HG03442 (cell line): ENCODE measurements at regions not wholly inside any gene's neighbourhood (a gene's known extent, or its start where the extent isn't known, plus 50 kb on each side); places are given as distances from the start of the nearest gene placed in this dataset.

Experiments
- ATAC-seq: cut with Tn5 transposase; IDR thresholded peaks from one replicate; pipeline ENCODE4 v1.9.1; 2021; ENCODE audit warnings: mild to moderate bottlenecking, moderate library complexity; ENCODE audit not compliant: unreplicated experiment

DNA sequence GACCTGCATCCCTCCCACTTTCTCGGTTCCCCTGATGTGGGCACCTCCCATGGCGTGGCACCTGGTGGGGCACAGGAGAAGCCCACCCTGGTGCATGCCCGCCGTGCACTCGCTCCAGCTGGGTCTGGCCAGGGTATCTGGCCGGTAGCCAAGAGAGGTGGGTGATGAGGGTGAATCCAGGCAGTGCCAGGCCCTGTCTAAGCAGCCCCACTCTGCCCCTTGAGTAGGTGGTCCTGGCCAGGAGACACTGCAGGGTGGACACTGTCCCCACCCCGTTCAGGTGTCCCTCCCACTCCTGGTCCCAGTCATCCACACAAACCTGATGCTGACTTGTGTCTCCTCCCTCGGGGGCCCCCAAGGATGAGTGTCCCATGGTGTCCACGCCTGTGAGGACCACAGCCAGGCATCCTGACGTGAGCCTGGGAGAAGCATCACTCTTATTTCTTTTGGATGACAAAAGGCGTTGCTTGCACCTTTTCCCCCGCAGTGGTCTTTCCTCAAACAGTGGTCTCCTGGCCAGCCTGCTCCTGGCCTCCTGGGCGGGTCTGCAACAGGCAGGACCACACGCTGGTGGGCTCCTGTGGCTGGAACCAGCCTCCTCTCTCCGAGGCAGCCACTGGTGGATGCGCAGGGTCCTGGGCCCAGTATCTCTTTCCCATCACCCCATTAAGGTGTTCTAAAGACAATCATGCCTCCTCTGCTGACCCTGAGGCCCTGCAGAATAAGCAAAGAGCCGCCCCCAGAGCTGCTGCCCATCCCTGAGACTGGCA lies 922.3 kb downstream of the BRD1 start:
- ATAC-seq: no peak

DNA sequence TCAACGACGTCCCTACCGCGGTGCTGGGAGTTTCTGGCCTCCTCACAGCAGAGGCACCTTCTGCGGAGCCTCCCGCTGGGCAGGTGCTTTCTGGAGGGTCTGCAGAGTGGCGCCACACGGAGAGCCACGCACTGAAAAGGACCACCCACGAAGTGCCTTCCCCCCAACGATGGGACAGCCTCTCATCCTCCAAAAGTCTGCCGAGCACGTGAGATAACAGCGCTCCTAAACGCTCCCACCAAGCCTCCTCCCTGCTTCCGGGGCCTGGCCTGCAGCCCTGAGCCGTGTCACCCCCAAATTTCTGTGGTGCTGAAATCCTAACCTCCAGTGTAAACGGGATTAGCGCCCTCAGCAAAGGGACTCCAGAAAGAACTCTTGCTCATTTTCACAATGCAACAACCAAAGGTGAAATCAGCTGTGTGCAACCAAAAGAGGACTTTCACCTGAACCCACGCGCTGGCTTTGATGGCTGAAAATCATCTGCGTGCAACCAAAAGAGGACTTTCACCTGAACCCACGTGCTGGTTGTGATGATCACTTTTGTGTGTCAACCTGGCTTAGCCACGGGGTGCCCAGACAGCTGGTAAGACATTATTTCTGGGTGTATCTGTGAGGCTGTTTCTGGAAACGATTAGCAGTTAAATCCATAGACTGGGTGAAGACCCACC lies 924.6 kb downstream of the BRD1 start:
- ATAC-seq: no peak

DNA sequence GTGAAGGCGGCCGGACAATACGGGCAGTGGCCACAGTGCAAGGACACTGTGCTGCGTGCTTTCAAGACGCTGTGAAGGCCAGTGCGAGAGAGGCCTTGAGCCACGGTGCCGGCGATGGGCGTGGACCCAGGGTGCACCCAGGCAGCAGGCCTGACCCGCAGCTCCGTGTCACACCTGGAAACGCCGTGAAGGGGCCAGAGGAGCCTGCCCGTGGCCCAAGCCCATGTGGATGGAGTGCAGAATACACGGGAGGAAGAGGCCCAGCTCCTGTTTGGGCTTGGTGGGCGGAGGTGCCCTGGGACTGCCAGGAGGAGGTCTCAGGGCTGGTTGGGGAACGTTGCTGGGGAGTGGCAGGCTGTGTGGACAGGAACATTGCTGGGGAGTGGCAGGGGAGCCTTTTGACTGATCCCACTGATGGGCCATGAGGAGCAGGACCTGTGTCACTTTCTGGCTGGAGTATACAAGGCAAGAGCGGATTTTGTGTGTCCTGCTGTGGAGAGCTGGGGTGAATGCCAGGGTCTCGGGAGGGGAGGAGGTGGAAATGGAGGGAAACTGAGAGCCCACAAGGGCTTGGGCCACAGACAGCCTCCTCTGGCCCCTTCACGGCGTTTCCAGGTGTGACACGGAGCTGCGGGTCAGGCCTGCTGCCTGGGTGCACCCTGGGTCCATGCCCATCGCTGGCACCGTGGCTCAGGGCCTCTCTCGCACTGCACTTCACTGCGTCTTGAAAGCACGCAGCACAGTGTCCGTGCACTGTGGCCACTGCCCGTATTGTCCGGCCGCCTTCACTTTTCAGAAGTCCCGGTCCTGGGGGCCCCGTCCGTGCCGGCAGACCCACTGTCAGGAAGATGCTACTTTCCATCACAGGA lies 925.4 kb downstream of the BRD1 start:
- ATAC-seq: no peak

DNA sequence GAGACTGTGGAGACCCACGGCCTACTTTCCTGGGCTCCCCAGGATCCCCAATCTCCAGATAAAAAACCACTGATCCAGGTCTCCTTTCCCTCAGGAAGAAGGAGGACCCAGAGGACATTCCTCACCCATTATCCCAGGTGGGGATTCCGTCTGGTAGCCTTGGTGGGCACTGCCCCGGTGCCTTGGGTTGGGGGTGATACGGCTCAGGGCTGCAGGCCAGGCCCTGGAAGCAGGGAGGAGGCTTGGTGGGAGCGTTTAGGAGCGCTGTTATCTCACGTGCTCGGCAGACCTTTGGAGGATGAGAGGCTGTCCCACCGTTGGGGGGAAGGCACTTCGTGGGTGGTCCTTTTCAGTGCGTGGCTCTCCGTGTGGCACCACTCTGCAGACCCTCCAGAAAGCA lies 926.3 kb downstream of the BRD1 start:
- ATAC-seq: no peak

GRCh38 chr22:48900626-48901025 lies 927.0 kb downstream of the BRD1 start:
- ATAC-seq: no peak

DNA sequence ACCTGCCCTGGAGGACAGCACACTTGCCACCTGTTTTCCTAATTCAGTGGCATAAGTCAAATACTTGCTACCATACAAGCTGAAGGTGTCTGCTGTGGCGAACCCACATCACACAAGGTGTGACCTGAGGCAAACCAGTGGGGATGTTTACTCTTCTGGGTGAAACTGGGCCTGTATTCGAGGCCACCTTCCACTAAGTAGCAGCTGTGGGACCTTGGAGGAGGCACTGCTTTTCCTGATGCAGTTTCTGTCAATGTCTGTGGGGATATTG lies 927.4 kb downstream of the BRD1 start:
- no peak for ATAC-seq

DNA sequence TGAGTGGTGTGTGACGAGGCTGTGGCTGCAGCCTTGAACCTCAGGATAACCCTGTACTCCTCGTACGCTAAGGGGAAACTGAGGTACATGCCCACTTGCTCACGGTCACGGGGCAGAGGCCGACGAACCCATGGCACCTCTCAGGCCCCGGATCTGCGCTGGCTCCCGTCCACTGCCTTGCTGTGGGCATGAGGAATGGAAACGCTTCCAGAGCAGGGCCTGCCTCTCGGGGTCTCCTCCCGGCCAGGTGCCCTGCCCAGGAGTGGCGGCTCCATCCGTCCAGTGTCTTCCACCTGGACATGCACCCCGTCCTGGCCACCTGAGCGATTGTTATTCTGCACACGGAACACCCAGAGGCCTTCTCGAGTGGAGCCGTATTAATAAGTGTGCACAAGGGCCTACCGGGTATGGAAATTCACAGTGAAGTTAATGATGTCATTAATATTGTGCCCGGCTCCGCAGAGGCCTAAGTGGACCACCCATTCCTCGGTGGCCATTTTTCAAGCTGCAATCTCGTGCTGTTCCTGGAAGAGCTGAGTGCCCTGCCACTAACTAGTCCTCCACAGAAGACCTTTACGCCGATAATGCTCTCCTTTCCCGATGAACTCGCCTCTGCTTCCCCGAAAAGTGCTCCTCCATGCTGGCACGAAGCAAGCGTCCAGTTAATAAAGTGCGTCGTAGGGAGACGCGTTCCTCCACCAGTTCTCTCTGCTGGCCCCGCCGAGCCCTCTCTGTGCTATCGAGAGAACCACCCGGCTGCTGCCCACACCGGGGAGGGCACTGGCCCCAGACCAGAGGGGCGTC lies 927.9 kb downstream of the BRD1 start:
- no peak for ATAC-seq

DNA sequence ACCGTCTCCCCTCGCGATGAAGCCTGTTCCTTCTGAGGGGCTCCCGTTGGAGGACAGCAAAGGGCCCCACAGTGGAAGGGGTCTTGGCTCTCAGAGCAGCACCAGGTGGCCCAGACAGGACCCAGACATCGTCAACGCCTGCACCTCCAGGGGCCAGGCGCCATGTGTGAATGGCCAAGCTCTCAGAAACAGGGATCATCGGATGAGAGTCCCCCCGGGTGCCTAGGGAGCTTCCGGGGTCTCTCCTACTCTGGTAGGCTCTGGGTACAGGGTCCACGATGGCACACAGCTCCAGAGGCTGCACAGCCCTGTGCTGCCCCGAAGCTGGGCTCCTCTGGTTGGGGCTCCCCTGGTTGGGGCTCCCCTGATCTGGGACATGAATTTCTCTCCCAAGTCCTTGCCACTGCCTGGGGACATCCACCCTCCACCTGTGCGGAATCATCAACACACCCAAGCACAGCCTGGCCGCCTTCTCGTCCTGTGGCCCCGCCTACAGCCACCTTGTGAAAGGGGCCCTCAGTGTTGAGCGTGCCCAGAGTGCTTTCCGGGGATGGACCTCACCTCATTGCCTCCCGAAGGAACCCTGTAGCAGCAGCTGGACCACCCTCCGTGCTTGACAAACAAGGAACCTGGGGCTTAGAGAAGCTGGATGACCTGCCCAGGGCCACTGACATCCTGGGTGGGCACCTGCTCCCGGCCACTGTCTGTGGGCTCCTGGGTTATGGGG lies 929.0 kb downstream of the BRD1 start:
- ATAC-seq: no peak

DNA sequence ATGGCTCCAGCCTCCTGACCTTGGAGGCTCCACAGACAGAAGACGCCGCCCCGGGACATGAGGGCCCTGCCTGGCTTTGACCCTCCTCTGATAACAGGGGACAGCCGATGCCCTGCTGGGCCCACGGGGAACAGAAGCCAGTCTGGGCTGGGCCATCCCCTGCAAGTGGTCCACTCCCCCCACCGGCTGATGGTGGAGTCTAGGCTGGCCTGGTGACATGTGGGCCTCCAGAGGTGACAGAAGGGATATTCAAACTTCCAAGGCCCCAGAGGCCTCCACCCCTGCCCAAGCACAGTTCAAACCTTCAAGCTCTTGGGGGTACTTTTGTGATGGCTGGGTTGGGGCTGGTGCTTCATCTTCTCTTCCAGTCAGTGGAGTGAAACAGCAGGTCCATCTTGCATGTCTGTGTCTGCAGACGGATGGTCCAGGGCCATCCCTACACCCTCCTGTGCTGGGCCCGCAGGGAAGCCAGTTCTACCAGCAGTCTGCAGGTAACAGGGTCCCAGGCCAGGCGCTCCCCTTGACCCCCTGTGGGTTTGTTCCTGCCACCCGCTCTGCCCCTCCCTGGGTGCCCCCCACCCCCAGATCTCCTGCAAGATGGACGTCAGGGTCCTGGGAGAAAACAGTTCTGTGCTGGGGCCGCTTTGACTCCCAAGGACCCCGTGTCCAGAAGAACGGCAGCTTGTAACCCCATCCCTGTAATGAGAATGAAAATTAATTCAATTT lies 929.9 kb downstream of the BRD1 start:
- no peak for ATAC-seq

GRCh38 chr22:48896766-48897644 lies 930.7 kb downstream of the BRD1 start:
- ATAC-seq: no peak

DNA sequence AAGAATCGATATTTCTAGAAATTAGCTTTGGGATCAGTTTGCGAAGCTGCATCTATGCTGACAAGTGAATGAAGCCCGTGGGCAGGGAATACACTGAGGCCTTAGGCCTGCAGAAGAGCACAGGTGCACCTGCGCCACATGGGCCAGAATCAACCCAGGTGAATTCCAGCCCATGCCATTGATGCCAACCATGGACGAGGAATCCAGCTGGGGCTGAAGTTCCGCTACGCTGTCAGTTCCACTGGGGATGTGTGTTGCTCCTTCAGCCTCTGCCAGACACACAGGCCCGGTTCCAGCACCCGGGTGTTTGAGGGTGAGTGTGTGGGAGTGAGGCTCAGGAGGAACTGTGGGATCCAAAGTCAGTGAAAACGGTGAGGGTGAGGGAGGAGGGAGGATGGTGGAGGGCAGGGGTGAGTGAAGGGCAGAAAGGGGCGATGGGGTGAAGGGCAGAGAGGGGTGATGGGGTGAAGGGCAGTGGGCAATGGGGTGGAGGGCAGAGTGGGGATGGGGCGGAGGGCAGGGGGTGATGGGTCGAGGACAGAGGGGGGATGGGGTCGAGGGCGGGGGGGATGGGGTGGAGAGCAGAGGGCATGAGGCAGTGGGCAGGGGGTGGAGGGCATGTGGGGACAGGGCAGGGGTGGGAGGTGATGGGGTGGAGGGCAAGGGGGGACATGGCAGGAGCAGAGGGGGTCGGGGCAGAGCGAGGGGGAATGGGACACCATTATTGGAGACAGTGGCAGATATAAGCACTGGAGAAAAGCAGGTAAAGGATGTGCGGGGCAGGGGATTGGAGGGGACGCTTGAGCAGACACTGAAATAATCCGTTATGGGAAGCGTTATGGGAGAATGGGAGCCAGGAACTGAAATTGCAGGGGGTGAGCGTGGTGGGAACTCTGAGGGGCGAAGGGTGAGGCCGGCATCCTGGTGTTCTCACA lies 931.6 kb downstream of the BRD1 start:
- no peak for ATAC-seq

- no peak for ATAC-seq
Measured at GRCh38 chr22:48895336-48895735, 932.3 kb downstream of the BRD1 start.

GRCh38 chr22:48894804-48895250 lies 932.8 kb downstream of the BRD1 start:
- no peak for ATAC-seq

DNA sequence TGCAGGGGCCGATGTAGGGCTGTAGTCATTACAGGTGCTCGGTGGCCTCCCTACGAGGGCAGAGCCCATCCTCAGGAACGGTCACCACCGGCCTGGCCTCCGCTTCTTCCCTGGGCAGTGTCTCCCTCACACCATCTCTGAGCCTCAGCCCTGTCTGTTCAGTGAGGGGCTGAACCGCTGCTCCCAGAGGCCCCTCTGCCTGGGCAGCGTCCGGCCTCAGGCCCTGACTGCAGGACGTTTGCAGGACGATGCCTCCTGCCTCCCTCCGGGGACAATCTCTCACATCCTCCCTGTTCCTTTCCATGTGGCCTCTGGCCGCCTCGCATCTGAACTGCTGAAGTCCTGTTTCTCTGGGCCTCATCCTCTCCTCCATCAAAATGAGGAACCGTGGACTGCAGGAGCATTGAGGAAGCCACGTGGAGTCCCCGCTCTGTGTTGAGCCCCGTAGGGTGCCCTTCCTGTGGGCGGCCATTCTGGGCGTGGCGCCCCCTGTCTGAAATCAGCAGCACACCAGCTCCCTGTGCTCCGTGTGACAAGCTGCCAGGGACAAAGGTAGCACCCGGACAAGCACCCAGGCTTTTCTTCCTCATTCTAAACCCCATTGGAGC lies 933.5 kb downstream of the BRD1 start:
- ATAC-seq: no peak

GRCh38 chr22:48893288-48894063 lies 934.2 kb downstream of the BRD1 start:
- no peak for ATAC-seq

DNA sequence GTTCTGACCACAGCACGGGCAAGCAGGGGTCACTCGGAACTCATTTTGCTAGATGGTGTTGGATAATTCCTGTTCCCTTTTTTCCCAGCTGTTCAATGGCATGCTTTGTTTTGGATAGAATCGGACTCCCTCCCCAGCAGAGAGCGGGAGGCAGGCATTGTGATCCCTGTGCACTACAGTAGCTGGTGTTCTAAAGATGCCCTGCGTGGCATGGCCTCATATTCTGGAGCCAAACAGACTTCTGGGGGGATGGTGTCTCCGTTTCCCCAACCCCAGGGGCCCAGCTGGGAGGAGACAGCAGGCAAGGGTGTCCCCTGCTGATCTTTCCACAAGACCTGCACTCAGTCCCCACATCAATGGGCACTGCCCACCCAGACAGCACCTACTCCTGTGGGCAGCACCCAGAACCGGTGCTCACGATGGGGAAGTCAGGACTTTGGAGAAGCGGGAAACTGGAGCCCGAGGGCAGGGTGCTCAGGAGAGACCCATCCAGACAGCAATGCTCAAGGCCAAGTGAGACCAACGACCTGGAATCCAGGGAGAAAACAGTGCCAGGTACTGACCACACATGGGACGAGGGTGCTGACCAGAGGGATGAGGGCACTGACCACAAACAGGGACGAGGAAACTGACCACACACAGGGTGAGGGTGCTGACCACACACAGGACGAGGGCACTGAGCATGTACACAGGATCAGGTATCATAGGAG lies 934.9 kb downstream of the BRD1 start:
- ATAC-seq: no peak
